ENCODE measurements at regions not wholly inside any gene's neighbourhood (a gene's known extent, or its start where the extent isn't known, plus 50 kb on each side); places are given as distances from the start of the nearest gene placed in this dataset.

GRCh38 chr10:78532480-78533042, 498.9 kb downstream of the RPS24 start:
- Histone ChIP-seq H3K4me3 (ENCODE audit: low read depth, low read length) (no peak overlapping the region), H3K36me3 (no peaks in the 10 kb centered on the region), H3K9me3 (no peaks in the 10 kb centered on the region), H3K27me3 (no peaks in the 10 kb centered on the region), H3K4me1 (no peaks in the 10 kb centered on the region)
- no peak for TF ChIP-seq CTCF (IDR thresholded peaks at IDR 0.05; ENCODE audit: low read depth, low read length)
- DNase-seq: no peak

GRCh38 chr10:78533098-78533497, 499.4 kb downstream of the RPS24 start:
- no peaks in the 10 kb centered on the region for H3K9me3 ChIP-seq
- no peak for TF ChIP-seq CTCF (IDR thresholded peaks at IDR 0.05; ENCODE audit: low read depth, low read length)
- DNase-seq: no peak
- no peaks in the 10 kb centered on the region for H3K36me3 ChIP-seq
- no peaks in the 10 kb centered on the region for H3K27me3 ChIP-seq
- no peak overlapping the region for H3K4me3 ChIP-seq (ENCODE audit: low read depth, low read length)
- H3K4me1 ChIP-seq: no peaks in the 10 kb centered on the region

GRCh38 chr10:78533776-78534175, 500.1 kb downstream of the RPS24 start:
- no peak for TF ChIP-seq CTCF (IDR thresholded peaks at IDR 0.05; ENCODE audit: low read depth, low read length)
- DNase-seq: no peak
- no peaks in the 10 kb centered on the region for H3K27me3 ChIP-seq

GRCh38 chr10:78535716-78536218, 502.1 kb downstream of the RPS24 start:
- no peak for DNase-seq
- H3K4me3 ChIP-seq (ENCODE audit: low read depth, low read length): no peak overlapping the region
- H3K27me3 ChIP-seq: no peaks in the 10 kb centered on the region
- no peaks in the 10 kb centered on the region for H3K4me1 ChIP-seq
- no peaks in the 10 kb centered on the region for H3K36me3 ChIP-seq
- TF ChIP-seq CTCF (IDR thresholded peaks at IDR 0.05; ENCODE audit: low read depth, low read length): no peak
- no peaks in the 10 kb centered on the region for H3K9me3 ChIP-seq

More at GRCh38 chr10:78533776-78534175, 500.1 kb downstream of the RPS24 start:
- H3K4me3 ChIP-seq (ENCODE audit: low read depth, low read length): no peak overlapping the region
- H3K4me1 ChIP-seq: no peaks in the 10 kb centered on the region
- no peaks in the 10 kb centered on the region for H3K9me3 ChIP-seq
- H3K36me3 ChIP-seq: no peaks in the 10 kb centered on the region

- Histone ChIP-seq H3K36me3 (no peaks in the 10 kb centered on the region), H3K9me3 (no peaks in the 10 kb centered on the region), H3K4me3 (ENCODE audit: low read depth, low read length) (no peak overlapping the region), H3K27me3 (no peaks in the 10 kb centered on the region), H3K4me1 (no peaks in the 10 kb centered on the region)
- no peak for DNase-seq
- no peak for TF ChIP-seq CTCF (IDR thresholded peaks at IDR 0.05; ENCODE audit: low read depth, low read length)
Observed at GRCh38 chr10:78537018-78537417, 503.4 kb downstream of the RPS24 start.

GRCh38 chr10:78539247-78539766, 505.6 kb downstream of the RPS24 start:
- no peak for TF ChIP-seq CTCF (IDR thresholded peaks at IDR 0.05; ENCODE audit: low read depth, low read length)

More at GRCh38 chr10:78539247-78539766, 505.6 kb downstream of the RPS24 start:
- Histone ChIP-seq H3K36me3 (no peaks in the 10 kb centered on the region), H3K4me1 (no peaks in the 10 kb centered on the region), H3K27me3 (no peaks in the 10 kb centered on the region), H3K4me3 (ENCODE audit: low read depth, low read length) (no peak overlapping the region), H3K9me3 (no peaks in the 10 kb centered on the region)
- DNase-seq: no peak
